ENCODE measurements at regions not wholly inside any gene's neighbourhood (a gene's known extent, or its start where the extent isn't known, plus 50 kb on each side); places are given as distances from the start of the nearest gene placed in this dataset.

DNA sequence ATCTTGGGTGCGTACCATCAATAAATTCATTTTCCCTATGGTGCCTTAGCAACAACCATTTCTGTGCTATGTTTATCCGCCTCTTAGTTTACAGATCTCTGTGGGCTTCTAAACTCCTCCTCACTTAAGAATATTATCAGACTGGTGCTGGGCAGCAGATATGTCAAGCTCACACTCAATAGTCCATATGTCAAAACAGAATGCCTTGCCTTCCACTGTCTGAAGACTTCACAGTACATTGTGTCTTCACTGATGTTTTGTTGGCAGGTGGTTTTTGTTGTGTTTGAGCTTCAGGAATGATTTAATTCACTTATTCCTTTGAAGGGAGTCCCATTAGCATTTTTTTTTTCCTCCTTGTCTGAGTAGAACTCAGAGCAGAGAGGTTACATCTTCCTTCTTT lies 419.6 kb downstream of the DNAJB9 start:
- H3K9me3 ChIP-seq = no peaks in the 10 kb centered on the region
- DNase-seq (no peak), ATAC-seq (no peak)
- H3K4me3 ChIP-seq = no peak overlapping the region
- no peak overlapping the region for H3K27ac ChIP-seq
- no peaks in the 10 kb centered on the region for H3K27me3 ChIP-seq
- no peaks in the 10 kb centered on the region for H3K4me1 ChIP-seq
- no peaks in the 10 kb centered on the region for H3K36me3 ChIP-seq
- intact Hi-C loops (cut with DNase I; ENCODE audit: low total_unique reads) (no loop called here), in situ Hi-C loops (cut with MboI; ENCODE audit: low sequenced_read_pairs in 4 of 4) (no loop called here)
- TF ChIP-seq, protein P1, sequence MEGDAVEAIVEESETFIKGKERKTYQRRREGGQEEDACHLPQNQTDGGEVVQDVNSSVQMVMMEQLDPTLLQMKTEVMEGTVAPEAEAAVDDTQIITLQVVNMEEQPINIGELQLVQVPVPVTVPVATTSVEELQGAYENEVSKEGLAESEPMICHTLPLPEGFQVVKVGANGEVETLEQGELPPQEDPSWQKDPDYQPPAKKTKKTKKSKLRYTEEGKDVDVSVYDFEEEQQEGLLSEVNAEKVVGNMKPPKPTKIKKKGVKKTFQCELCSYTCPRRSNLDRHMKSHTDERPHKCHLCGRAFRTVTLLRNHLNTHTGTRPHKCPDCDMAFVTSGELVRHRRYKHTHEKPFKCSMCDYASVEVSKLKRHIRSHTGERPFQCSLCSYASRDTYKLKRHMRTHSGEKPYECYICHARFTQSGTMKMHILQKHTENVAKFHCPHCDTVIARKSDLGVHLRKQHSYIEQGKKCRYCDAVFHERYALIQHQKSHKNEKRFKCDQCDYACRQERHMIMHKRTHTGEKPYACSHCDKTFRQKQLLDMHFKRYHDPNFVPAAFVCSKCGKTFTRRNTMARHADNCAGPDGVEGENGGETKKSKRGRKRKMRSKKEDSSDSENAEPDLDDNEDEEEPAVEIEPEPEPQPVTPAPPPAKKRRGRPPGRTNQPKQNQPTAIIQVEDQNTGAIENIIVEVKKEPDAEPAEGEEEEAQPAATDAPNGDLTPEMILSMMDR (IDR thresholded peaks at IDR 0.05 in 4 of 5, conservative IDR thresholded peaks at IDR 0.05 in 1 of 5) = no peak
- no peak for TF ChIP-seq POLR2A (IDR thresholded peaks at IDR 0.05)

DNA sequence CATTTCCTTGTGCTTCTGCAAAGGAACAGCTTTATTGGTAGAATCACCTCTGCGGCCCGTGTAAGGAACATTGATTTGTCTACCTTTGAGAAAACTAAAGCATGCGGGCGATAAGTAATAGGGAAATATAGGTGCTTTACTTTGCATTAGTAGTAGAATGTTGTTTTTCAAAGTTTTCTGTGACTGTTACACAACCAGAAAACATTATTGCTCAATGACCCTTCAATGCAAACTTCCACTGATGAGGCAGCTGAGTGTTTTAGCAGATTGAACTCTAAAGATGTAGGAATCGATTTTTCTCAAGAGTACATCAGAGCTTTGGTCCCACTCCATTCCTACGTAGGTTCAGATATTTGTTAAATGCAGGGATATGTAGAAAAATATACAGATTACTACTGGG lies 427.8 kb downstream of the DNAJB9 start:
- H3K4me3 ChIP-seq = no peak overlapping the region
- no peak for TF ChIP-seq POLR2A (IDR thresholded peaks at IDR 0.05)
- TF ChIP-seq, protein P1 (IDR thresholded peaks at IDR 0.05 in 4 of 5, conservative IDR thresholded peaks at IDR 0.05 in 1 of 5) = no peak
- H3K36me3 ChIP-seq = no peaks in the 10 kb centered on the region
- H3K27ac ChIP-seq = no peak overlapping the region
- DNase-seq (no peak), ATAC-seq (no peak)
- no peaks in the 10 kb centered on the region for H3K4me1 ChIP-seq
- intact Hi-C loops (cut with DNase I; ENCODE audit: low total_unique reads) (no loop called here), in situ Hi-C loops (cut with MboI; ENCODE audit: low sequenced_read_pairs in 4 of 4) (no loop called here)
- no peaks in the 10 kb centered on the region for H3K9me3 ChIP-seq
- no peaks in the 10 kb centered on the region for H3K27me3 ChIP-seq

DNA sequence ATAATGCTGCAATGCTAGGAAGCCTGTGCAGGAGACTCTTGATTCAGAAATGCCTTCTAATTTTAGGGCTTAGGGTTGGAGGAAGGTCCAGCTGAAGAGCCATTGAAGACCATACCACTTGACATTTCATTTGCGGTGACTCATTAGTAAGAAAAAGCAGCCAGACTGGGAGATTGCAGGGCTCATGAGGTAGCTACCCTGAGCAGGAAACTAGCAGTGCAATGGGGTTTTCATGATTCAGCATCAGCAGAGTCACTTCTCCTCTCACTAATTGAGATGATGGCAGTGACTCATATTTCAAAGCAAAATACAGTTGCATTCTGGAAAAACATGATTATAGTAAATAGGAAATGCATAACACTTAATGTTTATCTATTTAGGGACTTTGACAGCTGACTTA lies 434.1 kb downstream of the DNAJB9 start:
- no peaks in the 10 kb centered on the region for H3K9me3 ChIP-seq
- in situ Hi-C loops (cut with MboI; ENCODE audit: low sequenced_read_pairs in 4 of 4) (no loop called here), intact Hi-C loops (cut with DNase I; ENCODE audit: low total_unique reads) (no loop called here)
- TF ChIP-seq, protein P1 (IDR thresholded peaks at IDR 0.05 in 4 of 5, conservative IDR thresholded peaks at IDR 0.05 in 1 of 5) = no peak
- TF ChIP-seq POLR2A (IDR thresholded peaks at IDR 0.05) = no peak
- H3K27me3 ChIP-seq = no peaks in the 10 kb centered on the region
- no peak for DNase-seq
- no peak overlapping the region for H3K4me3 ChIP-seq
- H3K27ac ChIP-seq = no peak overlapping the region
- no peaks in the 10 kb centered on the region for H3K4me1 ChIP-seq
- no peaks in the 10 kb centered on the region for H3K36me3 ChIP-seq
- ATAC-seq = no peak

DNA sequence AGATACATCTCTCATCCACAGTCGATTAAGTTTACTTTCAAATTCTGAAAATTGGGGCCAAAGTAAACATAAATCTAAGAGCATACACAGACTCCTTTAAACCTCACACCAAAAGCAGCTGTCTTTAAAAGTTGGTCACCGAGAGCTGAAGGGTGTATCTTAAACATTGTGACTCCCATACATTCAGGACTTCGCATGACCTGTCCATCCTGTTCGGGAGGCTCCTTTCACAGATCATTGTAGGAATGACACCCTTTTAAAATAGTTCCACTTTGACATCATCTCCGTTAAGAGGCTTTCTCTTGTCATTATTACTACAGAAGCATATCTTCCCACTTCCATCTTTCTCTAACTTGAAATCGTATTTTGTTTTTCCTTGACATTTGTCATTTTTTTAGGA lies 440.0 kb downstream of the DNAJB9 start:
- Histone ChIP-seq H3K9me3 (no peaks in the 10 kb centered on the region), H3K4me1 (no peaks in the 10 kb centered on the region), H3K27ac (no peak overlapping the region), H3K4me3 (no peak overlapping the region), H3K36me3 (no peaks in the 10 kb centered on the region), H3K27me3 (no peaks in the 10 kb centered on the region)
- in situ Hi-C loops (cut with MboI; ENCODE audit: low sequenced_read_pairs in 4 of 4) = no loop called here
- intact Hi-C loops (cut with DNase I; ENCODE audit: low total_unique reads) = no loop called here
- no peak for ATAC-seq
- no peak for DNase-seq
- TF ChIP-seq POLR2A (IDR thresholded peaks at IDR 0.05) = no peak
- TF ChIP-seq, protein P1 (IDR thresholded peaks at IDR 0.05 in 4 of 5, conservative IDR thresholded peaks at IDR 0.05 in 1 of 5) = no peak

DNA sequence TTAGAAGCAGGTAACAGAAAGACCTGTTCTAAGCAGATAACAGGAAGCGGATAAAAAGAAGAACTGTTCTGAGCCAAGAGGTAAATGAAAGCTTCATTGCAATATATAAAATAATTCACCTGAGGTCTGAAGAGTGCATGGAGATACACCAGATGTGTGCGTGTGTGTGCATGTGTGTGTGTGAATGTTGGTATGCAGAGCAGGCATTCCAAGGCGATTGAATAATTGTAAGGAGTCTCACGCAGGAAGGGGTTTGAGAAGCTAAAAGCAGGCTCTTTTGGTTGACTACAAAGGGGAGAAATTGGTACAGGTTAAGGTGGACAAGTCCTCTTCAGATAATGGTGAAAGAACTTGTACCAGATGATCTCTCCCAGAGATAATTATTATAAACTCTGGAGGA lies 450.6 kb downstream of the DNAJB9 start:
- TF ChIP-seq, protein P1 (IDR thresholded peaks at IDR 0.05 in 4 of 5, conservative IDR thresholded peaks at IDR 0.05 in 1 of 5) = no peak
- no peak for TF ChIP-seq POLR2A (IDR thresholded peaks at IDR 0.05)

More for the DNA sequence above, 450.6 kb downstream of the DNAJB9 start:
- DNase-seq (no peak), ATAC-seq (no peak)
- Histone ChIP-seq H3K27me3 (no peaks in the 10 kb centered on the region), H3K36me3 (no peaks in the 10 kb centered on the region), H3K27ac (no peak overlapping the region), H3K4me1 (no peaks in the 10 kb centered on the region), H3K9me3 (no peaks in the 10 kb centered on the region), H3K4me3 (no peak overlapping the region)
- intact Hi-C loops (cut with DNase I; ENCODE audit: low total_unique reads) = no loop called here
- in situ Hi-C loops (cut with MboI; ENCODE audit: low sequenced_read_pairs in 4 of 4) = no loop called here
